ENCODE measurements at regions not wholly inside any gene's neighbourhood (a gene's known extent, or its start where the extent isn't known, plus 50 kb on each side); places are given as distances from the start of the nearest gene placed in this dataset.

DNA sequence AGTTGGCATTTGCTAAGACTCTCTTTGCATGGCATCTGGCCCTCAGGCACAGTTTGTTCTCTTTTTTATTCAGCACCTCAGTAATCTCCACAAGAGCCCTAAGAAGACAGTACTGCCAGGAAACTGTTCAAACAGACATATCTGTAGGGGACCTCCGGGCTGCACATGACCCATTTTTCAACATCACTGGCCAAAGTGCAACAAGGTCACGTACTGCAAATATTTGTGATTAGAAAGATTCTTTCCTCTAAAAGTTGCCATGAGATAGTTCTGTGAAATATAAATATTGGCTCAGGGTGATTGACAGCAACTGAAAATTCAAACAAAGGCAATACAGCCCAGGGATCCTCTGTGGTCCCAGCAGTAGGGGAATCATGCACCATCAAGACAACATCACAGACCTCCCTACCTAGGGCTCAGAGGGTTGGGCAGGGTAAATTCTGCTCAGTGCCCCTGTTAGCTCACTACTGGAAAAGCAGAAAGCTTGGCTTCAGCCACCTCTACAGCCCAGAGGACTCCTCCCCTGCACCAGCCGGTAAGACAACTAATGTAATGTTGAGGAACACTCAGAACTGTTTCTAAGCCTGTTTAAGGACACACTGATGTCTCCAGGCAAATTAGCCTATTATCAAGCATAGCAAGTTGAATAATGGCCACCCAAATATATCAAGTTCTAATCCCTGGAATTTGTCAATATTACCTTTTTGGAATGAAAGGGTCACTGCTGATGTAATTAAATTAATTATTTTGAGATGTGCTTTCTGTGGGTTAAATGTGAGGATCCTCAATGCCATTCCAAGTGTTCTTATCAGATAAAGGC lies 117.4 kb upstream of the LPP start:
- no peak for DNase-seq (ENCODE audit: low read depth, low spot score)

GRCh38 chr3:188037195-188037718 lies 116.7 kb upstream of the LPP start:
- no peak for DNase-seq (ENCODE audit: low read depth, low spot score)

DNA sequence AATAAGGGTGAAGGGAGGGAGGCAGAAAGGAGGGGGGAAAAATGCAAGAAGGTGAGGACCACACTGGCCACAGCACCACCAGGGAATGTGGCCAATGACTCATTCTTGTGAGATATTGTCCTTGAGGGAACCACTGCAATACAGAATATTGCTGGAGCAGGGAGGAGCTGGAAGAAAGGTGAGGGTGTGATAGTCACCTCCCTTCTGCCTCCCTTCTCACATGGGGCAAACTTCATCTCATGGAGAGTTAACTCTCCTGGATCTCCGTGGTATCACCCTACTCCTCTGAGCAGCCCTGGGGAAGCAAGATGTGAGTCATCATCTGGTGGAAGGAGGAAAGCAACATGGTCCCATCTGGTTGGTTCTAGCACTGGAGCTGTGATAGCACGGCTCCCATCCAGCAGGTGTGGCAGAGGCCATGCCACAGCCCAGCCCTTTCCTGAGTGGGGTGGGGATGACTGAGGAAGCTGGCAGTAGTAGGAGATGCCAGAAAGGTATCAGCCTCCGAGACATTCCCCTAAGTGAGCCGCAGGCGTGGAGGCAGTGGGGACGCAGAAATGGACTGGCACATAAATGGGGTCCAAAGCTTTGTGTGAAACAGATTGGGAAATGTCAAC lies 115.9 kb upstream of the LPP start:
- DNase-seq (ENCODE audit: low read depth, low spot score), result no peak

DNA sequence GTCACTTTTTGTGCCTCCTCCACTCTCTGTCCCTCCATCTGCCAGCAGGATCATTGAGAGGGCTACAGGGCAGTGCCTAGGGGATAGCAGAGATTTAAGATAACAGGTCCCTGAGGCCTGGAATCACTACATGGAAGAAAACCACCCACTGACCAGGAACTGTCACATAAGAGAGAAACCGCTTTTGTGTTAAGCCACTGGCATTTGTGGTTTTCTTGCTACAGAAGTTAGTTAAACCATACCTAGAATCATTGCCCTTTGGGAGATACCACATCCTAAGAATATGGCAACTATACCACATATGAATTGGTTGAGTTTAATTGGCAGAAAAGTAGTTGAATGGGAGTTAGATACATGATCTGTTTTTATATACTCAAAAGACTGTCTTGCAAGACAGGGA lies 112.8 kb upstream of the LPP start:
- DNase-seq (ENCODE audit: low read depth, low spot score), result no peak

DNA sequence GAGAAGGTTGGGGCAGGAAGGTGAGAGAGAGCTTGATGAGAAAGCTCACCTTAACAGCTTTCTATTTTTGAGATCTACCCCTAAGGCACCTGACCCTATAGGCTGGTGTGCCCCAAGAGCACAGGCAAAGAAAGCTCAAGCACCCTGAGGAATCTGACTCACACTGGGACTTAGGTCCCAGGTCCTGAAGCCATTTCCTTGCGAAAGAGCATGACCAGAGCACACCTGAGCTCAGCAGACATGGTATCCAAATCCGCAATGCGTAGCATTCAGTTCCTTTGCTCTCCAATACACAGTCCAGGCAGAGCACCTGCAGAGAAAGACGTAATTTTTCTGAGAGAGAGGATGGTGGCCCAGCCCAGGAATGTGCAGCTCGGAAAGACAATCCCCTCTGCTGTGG lies 112.1 kb upstream of the LPP start:
- DNase-seq (ENCODE audit: low read depth, low spot score), result no peak

DNA sequence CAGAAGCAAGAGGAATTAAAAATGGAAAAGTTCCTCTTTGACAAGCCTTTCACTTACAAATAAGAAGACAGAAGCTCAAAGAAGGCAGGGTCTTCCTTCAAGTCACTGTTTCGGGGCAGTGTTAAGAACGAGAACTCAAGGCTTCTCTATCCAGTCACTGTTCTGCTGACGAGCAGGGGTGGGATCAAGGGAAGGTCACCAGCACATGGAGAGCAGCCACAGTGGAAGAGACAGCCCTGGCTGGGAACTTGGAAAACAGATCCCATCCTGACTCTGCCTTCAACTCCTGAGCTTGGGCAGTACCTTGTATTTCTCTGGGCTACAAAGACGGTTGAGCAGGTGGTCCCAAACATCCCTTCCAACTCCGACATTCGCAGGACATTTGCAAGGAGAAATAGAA lies 111.5 kb upstream of the LPP start:
- no peak for DNase-seq (ENCODE audit: low read depth, low spot score)

DNA sequence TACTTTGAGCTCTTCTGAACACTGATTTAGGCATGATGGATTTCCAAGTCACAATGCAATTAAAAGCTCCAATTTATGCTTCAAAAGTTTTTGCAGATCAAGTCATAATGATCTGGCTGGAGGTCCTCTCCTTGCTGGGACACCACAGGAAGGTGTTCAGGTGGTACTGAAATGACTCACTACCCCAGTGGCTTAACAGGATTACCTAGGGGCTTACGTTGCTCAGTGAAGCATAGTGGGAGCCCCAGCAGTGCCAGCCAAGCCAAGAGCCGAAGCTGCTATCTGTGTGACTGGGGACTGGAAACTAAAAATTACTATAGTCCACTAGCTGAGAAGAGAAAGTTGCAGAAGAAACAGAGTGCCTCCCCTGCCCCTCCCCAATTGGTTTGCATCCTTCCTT lies 110.1 kb upstream of the LPP start:
- no peak for DNase-seq (ENCODE audit: low read depth, low spot score)

DNA sequence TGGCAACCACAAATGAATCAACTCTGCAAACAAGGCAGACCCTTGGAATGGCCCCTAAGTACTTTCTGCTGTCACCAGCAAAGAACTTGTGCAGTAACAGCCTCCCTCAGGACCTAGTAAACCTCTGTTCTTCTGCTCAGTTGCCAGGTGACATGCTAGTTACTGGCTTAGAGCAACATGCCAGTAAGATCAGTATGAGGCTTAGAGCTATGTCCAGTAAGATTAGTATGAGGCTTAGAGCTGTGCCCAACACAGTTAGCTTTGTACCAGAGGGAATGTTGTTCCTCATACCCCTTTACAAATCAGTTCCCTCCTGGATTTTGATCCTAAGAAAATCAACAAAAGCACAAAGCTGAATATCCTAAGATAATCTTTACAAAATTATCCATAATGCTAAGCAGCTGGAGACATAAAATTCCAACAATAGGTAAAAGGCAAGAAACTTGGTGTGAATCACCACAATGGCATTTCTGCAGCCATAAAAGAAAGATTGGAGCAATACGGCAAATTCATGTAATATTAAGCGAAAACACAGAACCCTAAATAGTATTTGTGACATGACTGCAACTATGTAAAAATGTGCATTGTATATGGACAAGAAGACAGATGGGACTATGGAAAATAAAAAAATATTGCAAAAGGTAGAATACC lies 107.3 kb upstream of the LPP start:
- DNase-seq (ENCODE audit: low read depth, low spot score), result no peak

- no peak for DNase-seq (ENCODE audit: low read depth, low spot score)
These were observed 106.4 kb upstream of the LPP start for GRCh38 chr3:188047536-188047935.

DNA sequence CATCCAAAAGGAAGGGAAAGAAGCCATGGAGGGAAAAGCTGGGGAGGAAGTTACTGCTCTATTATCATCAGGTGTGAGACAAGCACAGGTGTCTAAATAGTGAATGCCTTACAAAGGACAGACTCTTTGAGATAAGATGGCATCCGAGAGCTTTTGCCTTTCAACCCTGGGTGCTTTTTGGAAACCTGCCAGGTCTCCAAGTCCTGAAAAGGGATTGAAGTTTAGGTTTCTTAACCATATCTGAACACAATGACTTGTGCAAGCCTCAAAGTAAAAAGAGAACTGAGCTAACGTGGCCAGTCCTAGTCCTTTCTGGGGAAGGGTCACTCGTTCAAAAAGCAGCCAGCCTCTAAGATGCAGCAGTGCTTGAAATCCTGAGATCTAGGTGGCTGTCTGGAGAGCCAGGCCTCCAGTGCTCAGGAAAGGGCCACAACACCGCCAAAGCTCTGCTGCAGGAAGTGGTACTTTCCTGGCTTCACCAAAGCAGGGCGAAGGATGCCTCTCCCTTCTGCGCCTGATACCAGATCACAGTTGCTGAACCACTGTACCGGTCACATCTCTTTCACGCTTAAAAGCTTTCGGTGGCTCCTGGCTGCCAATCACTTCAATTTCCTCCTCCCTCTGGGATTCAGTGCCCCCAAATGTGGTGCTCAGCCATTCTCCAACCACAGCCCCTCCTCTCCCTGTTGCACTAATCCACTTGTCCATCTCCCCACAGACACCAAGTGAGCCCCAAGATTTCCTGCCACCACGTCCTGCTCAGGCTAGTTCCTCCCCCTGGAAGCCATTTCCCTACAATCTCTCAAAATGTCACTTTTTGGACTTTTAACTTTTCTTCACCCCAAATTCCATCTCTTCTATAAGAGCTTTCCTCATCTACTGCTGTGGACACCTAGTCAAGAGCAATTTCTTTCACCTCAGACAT lies 104.1 kb upstream of the LPP start:
- DNase-seq (ENCODE audit: low read depth, low spot score), result no peak

DNA sequence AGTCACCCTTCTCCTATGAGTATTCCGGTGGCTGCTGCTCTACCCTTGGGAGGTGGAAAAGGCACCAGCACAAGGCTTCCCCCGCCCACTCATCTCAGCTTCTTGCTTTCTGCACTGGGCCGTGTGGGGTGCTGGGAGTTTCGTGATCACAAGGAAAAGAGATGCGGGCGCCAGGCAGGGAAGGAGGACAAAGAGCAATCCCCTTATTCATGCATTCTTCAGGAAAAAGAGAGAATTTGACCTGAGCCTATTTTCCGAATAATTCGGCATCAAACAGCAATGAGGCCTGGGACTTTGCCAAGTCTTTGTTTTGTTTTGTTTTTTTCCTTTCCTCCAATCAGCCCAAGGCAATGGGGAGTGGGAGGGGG lies 102.2 kb upstream of the LPP start:
- no peak for DNase-seq (ENCODE audit: low read depth, low spot score)

- no peak for DNase-seq (ENCODE audit: low read depth, low spot score)
These were observed 101.6 kb upstream of the LPP start for GRCh38 chr3:188052169-188053035.

GRCh38 chr3:188053036-188053340 lies 101.0 kb upstream of the LPP start:
- no peak for DNase-seq (ENCODE audit: low read depth, low spot score)

GRCh38 chr3:188053710-188054380 lies 100.1 kb upstream of the LPP start:
- no peak for DNase-seq (ENCODE audit: low read depth, low spot score)

DNA sequence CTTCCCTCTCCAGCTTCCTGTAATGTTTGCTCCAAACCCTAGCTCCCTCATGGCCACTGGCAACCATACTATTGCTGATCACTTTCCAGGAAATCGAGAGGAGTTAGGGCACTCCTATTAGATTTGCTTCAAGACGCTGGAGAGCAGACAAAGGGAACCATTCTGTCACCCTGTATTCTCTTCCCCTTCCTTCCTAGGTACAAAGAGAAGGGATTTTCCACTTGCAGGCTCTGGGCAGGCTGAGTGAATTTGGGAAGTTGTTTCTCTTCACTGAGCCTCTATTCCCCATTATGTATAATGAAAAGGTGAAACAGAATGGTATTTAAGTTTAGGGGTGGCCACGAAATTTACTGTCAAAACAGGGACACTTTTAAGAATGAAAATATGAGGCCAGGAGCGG lies 99.4 kb upstream of the LPP start:
- no peak for DNase-seq (ENCODE audit: low read depth, low spot score)

- DNase-seq (ENCODE audit: low read depth, low spot score), result no peak
These were observed 98.6 kb upstream of the LPP start for GRCh38 chr3:188055388-188055787.

- DNase-seq (ENCODE audit: low read depth, low spot score), result no peak
These were observed 96.8 kb upstream of the LPP start for GRCh38 chr3:188057124-188057523.

DNA sequence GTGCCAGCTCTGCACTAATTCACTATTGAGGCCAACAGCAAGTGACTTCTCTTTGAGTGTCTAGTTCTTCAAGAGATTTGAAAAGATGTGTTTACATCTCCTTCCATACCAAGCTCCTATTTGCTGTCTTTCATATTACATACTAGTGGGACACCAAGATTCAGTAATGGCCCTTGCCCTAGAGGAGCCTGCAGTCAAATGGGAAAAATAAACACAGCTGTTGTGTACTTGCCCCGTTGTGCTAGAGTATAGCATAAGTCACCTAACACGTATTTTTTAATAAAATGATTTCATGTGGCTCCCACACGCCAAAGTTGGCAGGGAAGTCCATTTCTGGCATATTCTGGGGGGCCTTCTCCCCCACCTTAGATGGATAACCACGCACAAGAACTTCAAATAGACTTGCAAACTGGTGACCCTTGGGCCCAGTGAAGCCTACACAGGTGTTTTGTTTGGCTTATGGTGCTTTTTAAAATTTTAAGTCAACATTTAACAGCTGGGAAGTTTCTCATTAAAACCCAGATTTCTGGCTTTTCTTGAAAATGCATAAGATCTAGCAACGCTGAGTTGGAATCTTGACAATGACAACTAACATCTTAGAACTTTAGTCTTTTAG lies 95.3 kb upstream of the LPP start:
- DNase-seq (ENCODE audit: low read depth, low spot score), result no peak

GRCh38 chr3:188059351-188059750 lies 94.6 kb upstream of the LPP start:
- DNase-seq (ENCODE audit: low read depth, low spot score), result no peak

DNA sequence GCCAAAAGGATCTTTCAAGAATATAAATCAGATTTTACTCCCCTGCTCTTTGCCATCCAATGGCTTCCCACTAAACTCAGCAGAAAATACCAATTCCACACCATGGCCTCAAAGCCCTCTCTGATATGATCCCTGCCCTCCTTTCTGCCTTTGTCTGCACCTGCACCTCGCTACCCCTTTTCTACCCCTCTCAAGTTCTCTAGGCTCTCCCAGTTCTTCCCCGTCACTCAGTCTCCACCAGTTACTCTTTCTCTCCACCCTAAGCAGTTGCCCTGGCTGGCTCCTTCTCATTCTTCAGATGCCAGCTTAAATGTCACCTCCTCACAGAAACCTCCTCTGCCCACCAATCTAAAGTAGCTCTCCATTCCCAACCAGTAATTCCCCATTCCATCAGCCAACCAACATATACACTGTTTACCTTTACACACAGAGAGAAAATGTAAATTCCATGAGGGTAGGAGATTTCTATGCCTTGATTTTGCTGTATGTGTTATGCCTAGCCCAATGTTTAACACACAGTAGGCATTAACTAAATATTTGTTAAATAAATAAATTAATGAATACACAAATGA lies 93.6 kb upstream of the LPP start:
- no peak for DNase-seq (ENCODE audit: low read depth, low spot score)

Measured in smooth muscle cell of the brain vasculature (primary cell).